Right lobe of liver (tissue), 4 donors: ENCODE measurements at regions not wholly inside any gene's neighbourhood (a gene's known extent, or its start where the extent isn't known, plus 50 kb on each side); places are given as distances from the start of the nearest gene placed in this dataset.

ENCODE experiments used
- CTCF ChIP-seq, 4 donors: fragments of 200-600 bp in 3 of 4; fragments of 450-650 bp in 1 of 4; IDR thresholded peaks; one replicate each; pipeline versions ENCODE4 v1.5.1 to v1.8.0; 2016 to 2022; ENCODE audit warnings: antibody characterized with exemption in 4 of 4, mild to moderate bottlenecking in 2 of 4
- POLR2A ChIP-seq: fragments of 450-650 bp; IDR thresholded peaks from one replicate; pipeline ENCODE4 v1.6.1; 2017; ENCODE audit warnings: antibody characterized with exemption, mild to moderate bottlenecking
- donor health status: DM: no; HTN: no; CAD: no.
- donor health status: DM: no; HTN: no; CAD: no.
- donor health status: DM: no; HTN: yes; CAD: no.

GRCh38 chr16:61480250-61480649 lies 556.0 kb downstream of the CDH8 start:
- TF ChIP-seq CTCF (IDR thresholded peaks at IDR 0.05) = no peak
- TF ChIP-seq POLR2A = no peak
